Breast epithelium (tissue), 4 donors: ENCODE measurements at regions not wholly inside any gene's neighbourhood (a gene's known extent, or its start where the extent isn't known, plus 50 kb on each side); places are given as distances from the start of the nearest gene placed in this dataset.

Source experiments
- DNase-seq, 2 donors: peaks; one replicate each; pipeline ENCODE4 v3.0.0-alpha.2; 2019; ENCODE audit warnings: low spot score in 2 of 2
- H3K27ac ChIP-seq, 2 donors: fragments of 200-600 bp; sonication (generic) in 1 of 2; one replicate each; pipeline ENCODE4 v1.5.1; 2016 to 2019; ENCODE audit warnings: mild to moderate bottlenecking in 1 of 2
- H3K27me3 ChIP-seq, 2 donors: fragments of 200-600 bp; sonication (generic) in 1 of 2; one replicate each; pipeline versions ENCODE4 v1.5.1 to v1.6.0; 2017 to 2019; ENCODE audit warnings: control low read depth in 1 of 2, mild to moderate bottlenecking in 1 of 2
- H3K36me3 ChIP-seq: fragments of 200-600 bp; one replicate; pipeline ENCODE4 v1.5.1; 2019
- H3K4me1 ChIP-seq, 2 donors: fragments of 200-600 bp; sonication (generic); one replicate each; pipeline ENCODE4 v1.5.1; 2016 to 2019; ENCODE audit warnings: control low read depth in 1 of 2
- H3K4me3 ChIP-seq, 3 donors: fragments of 200-600 bp; sonication (generic); 1 replicate in 2 of 3; 2 replicates in 1 of 3; pipeline ENCODE4 v1.5.1; 2016 to 2019; ENCODE audit warnings: mild to moderate bottlenecking in 3 of 3, moderate library complexity in 2 of 3
- H3K9me3 ChIP-seq, 2 donors: fragments of 200-600 bp; sonication (generic) in 1 of 2; one replicate each; pipeline ENCODE4 v1.5.1; 2016 to 2019; ENCODE audit warnings: control low read depth in 1 of 2
- POLR2A ChIP-seq: fragments of 450-650 bp; IDR thresholded peaks from one replicate; pipeline ENCODE4 v1.6.1; 2016; ENCODE audit warnings: antibody characterized with exemption, mild to moderate bottlenecking, moderate library complexity
- POLR2AphosphoS5 ChIP-seq, 3 donors: sonication (generic); formaldehyde crosslinking; IDR thresholded peaks; one replicate each; pipeline ENCODE4 v1.6.1; 2017; ENCODE audit warnings: antibody characterized with exemption in 3 of 3
- intact Hi-C: fragments of 100-400 bp; cut with DNase I; formaldehyde crosslinking; loops from one replicate; pipeline ENCODE4 v1.15.1; 2023; ENCODE audit warnings: low total_unique reads
- TF ChIP-seq, protein P1 (sequence below), 3 donors: fragments of 450-650 bp; IDR thresholded peaks; one replicate each; pipeline ENCODE4 v1.5.1; 2016 to 2017; ENCODE audit warnings: antibody characterized with exemption in 3 of 3, mild to moderate bottlenecking in 3 of 3, moderate library complexity in 3 of 3

DNA sequence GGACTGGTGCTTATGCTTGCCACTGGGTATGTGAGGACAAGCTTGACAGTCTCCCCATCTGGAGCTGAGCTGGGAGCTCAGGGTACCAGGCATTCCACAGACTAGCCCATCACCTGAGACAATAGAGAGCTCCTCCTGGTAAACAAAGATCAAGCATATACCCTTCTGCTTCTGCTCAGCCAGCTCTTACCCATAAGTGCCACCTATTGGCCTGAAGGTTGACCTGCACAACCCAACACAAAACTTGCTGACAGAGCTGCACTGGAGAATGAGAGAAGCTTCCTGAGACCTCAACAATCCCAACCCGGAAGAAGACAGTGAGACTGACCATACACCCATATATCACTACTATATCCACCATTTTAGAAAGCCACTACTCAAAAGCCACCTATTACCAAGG is 1049.2 kb upstream of the INTU start:
- intact Hi-C loops, result loop anchor here (5.0 kb wide), 1 partner anchor 751 kb away; no protein-coding TSS in a partner anchor
- Histone ChIP-seq H3K4me3 (no peak overlapping the region), H3K36me3 (no peaks in the 10 kb centered on the region), H3K9me3 (peaks cover 0 to 34% of the 10 kb centered on the region in 2 donors), H3K27me3 (no peaks in the 10 kb centered on the region), H3K27ac (no peak overlapping the region), H3K4me1 (no peaks in the 10 kb centered on the region)
- TF ChIP-seq, protein P1, sequence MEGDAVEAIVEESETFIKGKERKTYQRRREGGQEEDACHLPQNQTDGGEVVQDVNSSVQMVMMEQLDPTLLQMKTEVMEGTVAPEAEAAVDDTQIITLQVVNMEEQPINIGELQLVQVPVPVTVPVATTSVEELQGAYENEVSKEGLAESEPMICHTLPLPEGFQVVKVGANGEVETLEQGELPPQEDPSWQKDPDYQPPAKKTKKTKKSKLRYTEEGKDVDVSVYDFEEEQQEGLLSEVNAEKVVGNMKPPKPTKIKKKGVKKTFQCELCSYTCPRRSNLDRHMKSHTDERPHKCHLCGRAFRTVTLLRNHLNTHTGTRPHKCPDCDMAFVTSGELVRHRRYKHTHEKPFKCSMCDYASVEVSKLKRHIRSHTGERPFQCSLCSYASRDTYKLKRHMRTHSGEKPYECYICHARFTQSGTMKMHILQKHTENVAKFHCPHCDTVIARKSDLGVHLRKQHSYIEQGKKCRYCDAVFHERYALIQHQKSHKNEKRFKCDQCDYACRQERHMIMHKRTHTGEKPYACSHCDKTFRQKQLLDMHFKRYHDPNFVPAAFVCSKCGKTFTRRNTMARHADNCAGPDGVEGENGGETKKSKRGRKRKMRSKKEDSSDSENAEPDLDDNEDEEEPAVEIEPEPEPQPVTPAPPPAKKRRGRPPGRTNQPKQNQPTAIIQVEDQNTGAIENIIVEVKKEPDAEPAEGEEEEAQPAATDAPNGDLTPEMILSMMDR (IDR thresholded peaks at IDR 0.05), result no peak
- TF ChIP-seq POLR2A, result no peak
- TF ChIP-seq POLR2AphosphoS5 (IDR thresholded peaks at IDR 0.05), result no peak
- DNase-seq, result no peak

GRCh38 chr4:126591583-126591982 is 1041.2 kb upstream of the INTU start:
- Histone ChIP-seq H3K4me1 (no peaks in the 10 kb centered on the region), H3K27ac (no peak overlapping the region), H3K27me3 (no peaks in the 10 kb centered on the region), H3K4me3 (no peak overlapping the region), H3K9me3 (peaks cover 0 to 17% of the 10 kb centered on the region in 2 donors), H3K36me3 (no peaks in the 10 kb centered on the region)
- TF ChIP-seq POLR2AphosphoS5 (IDR thresholded peaks at IDR 0.05) (no peak), POLR2A (no peak)
- TF ChIP-seq, protein P1 (IDR thresholded peaks at IDR 0.05), result no peak
- intact Hi-C loops, result no loop called here
- no peak for DNase-seq

- Histone ChIP-seq H3K4me1 (no peaks in the 10 kb centered on the region), H3K9me3 (peaks cover 0 to 12% of the 10 kb centered on the region in 2 donors), H3K27ac (no peak overlapping the region), H3K36me3 (no peaks in the 10 kb centered on the region), H3K4me3 (no peak overlapping the region), H3K27me3 (no peaks in the 10 kb centered on the region)
- TF ChIP-seq, protein P1 (IDR thresholded peaks at IDR 0.05), result no peak
- TF ChIP-seq POLR2A, result no peak
- TF ChIP-seq POLR2AphosphoS5 (IDR thresholded peaks at IDR 0.05), result no peak
- intact Hi-C loops, result no loop called here
- no peak for DNase-seq
These were observed 1040.7 kb upstream of the INTU start for GRCh38 chr4:126592088-126592487.

DNA sequence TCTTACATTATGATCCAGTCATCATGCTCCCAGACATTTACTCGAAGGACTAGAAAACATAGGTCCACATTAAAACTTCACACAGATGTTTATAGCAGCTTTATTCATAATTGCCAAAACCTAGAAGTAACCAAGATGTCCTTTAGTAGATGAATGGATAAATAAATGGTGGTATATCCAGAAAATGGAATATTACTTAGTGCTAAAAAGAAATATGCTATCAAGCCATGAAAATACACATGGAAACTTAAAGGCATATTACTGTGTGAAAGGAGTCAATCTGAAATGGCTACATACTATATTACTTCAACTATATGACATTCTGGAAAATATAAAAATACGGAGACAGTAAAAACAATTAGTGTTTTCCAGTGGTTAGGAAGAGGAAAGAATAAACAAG is 1039.1 kb upstream of the INTU start:
- Histone ChIP-seq H3K4me3 (no peak overlapping the region), H3K4me1 (no peaks in the 10 kb centered on the region), H3K27ac (no peak overlapping the region), H3K27me3 (no peaks in the 10 kb centered on the region), H3K9me3 (no peaks in the 10 kb centered on the region), H3K36me3 (no peaks in the 10 kb centered on the region)
- TF ChIP-seq POLR2AphosphoS5 (IDR thresholded peaks at IDR 0.05) (no peak), POLR2A (no peak)
- TF ChIP-seq, protein P1 (IDR thresholded peaks at IDR 0.05), result no peak
- DNase-seq, result no peak
- intact Hi-C loops, result no loop called here

DNA sequence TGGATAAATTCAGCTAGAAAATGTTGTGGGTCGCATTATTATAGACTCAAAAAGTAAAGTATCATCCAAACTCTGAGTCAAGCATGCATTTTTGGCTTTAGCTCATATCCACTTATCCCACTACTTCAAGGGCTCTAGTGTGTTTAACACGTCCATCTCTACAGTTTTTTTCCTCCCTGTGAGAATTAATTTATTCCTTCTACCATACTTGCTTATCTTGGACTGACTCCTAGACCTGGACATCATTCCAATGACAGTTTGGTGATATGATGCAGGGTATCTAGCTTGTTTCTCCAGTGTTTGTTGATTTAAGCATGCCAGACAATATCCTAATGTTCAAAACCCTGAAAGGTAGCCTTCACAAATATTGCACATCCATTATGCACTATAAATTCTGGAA is 1037.1 kb upstream of the INTU start:
- Histone ChIP-seq H3K4me3 (no peak overlapping the region), H3K36me3 (no peaks in the 10 kb centered on the region), H3K27ac (no peak overlapping the region), H3K27me3 (no peaks in the 10 kb centered on the region), H3K9me3 (no peaks in the 10 kb centered on the region), H3K4me1 (no peaks in the 10 kb centered on the region)
- DNase-seq, result no peak
- intact Hi-C loops, result no loop called here
- TF ChIP-seq, protein P1 (IDR thresholded peaks at IDR 0.05), result no peak
- TF ChIP-seq POLR2A (no peak), POLR2AphosphoS5 (IDR thresholded peaks at IDR 0.05) (no peak)
